Keratinocyte (primary cell): ENCODE measurements at regions not wholly inside any gene's neighbourhood (a gene's known extent, or its start where the extent isn't known, plus 50 kb on each side); places are given as distances from the start of the nearest gene placed in this dataset.

ENCODE experiments used
- DNase-seq: peaks from one replicate; pipeline ENCODE4 v3.0.0-alpha.2; 2011; ENCODE audit warnings: low read depth, missing footprints, low spot score
- FAIRE-seq: peaks from 2 replicates; lab custom pipeline; 2011; peaks lifted over from hg19 to GRCh38; lab: Jason Lieb, UNC
- H2AFZ ChIP-seq: 2 replicates; pipeline ENCODE4 v1.6.0; 2012; ENCODE audit warnings: low read length, control low read depth, inconsistent platforms; ENCODE audit not compliant: control insufficient read depth
- H3K27ac ChIP-seq: 2 replicates; pipeline ENCODE4 v1.5.1; 2011; ENCODE audit warnings: low read length; ENCODE audit not compliant: control insufficient read depth, insufficient read depth
- H3K27me3 ChIP-seq: 3 replicates; pipeline ENCODE4 v1.6.0; 2011; ENCODE audit warnings: low read length; ENCODE audit not compliant: control insufficient read depth, insufficient read depth; ENCODE audit errors: extremely low read depth
- H3K36me3 ChIP-seq, 2 experiments: 2 replicates in 1 of 2; 3 replicates in 1 of 2; pipeline ENCODE4 v1.5.1; 2011; ENCODE audit warnings: low read length in 2 of 2, mild to moderate bottlenecking in 1 of 2; ENCODE audit not compliant: control insufficient read depth in 2 of 2, insufficient read depth in 2 of 2; ENCODE audit errors: extremely low read depth in 1 of 2
- H3K4me1 ChIP-seq: 3 replicates; pipeline ENCODE4 v1.5.1; 2011; ENCODE audit warnings: low read length; ENCODE audit not compliant: control insufficient read depth, insufficient read depth; ENCODE audit errors: extremely low read depth
- H3K4me2 ChIP-seq: 3 replicates; pipeline ENCODE4 v1.6.0; 2011; ENCODE audit warnings: low read depth, low read length; ENCODE audit not compliant: control insufficient read depth, insufficient read depth; ENCODE audit errors: extremely low read depth
- H3K4me3 ChIP-seq, 3 experiments: fragments of 200-600 bp in 1 of 3; sonication (generic) in 1 of 3; 2 replicates in 2 of 3; 3 replicates in 1 of 3; pipeline ENCODE4 v1.5.1; 2011 to 2016; ENCODE audit warnings: low read length in 3 of 3, mild to moderate bottlenecking in 3 of 3, control low read depth in 2 of 3, inconsistent platforms in 1 of 3, low read depth in 1 of 3, mixed read lengths in 1 of 3, mixed run types in 1 of 3, moderate library complexity in 1 of 3; ENCODE audit not compliant: control insufficient read depth in 2 of 3, insufficient read depth in 2 of 3; ENCODE audit errors: extremely low read depth in 1 of 3
- H3K79me2 ChIP-seq: 2 replicates; pipeline ENCODE4 v1.6.0; 2012; ENCODE audit warnings: low read length; ENCODE audit not compliant: control insufficient read depth, insufficient read depth
- H3K9ac ChIP-seq: 3 replicates; pipeline ENCODE4 v1.6.0; 2011; ENCODE audit warnings: low read length; ENCODE audit not compliant: control insufficient read depth, insufficient read depth; ENCODE audit errors: extremely low read depth
- H3K9me1 ChIP-seq: 3 replicates; pipeline ENCODE4 v1.6.0; 2011; ENCODE audit warnings: low read length; ENCODE audit not compliant: control insufficient read depth, insufficient read depth; ENCODE audit errors: extremely low read depth
- H3K9me3 ChIP-seq: 2 replicates; pipeline ENCODE4 v1.5.1; 2012; ENCODE audit warnings: low read depth, low read length; ENCODE audit not compliant: control insufficient read depth
- H4K20me1 ChIP-seq: 3 replicates; pipeline ENCODE4 v1.6.0; 2011; ENCODE audit warnings: low read length; ENCODE audit not compliant: control insufficient read depth, insufficient read depth; ENCODE audit errors: extremely low read depth
- EZH2 ChIP-seq: IDR thresholded peaks from one replicate; pipeline ENCODE4 v1.6.1; 2012; ENCODE audit warnings: inconsistent platforms, mild to moderate bottlenecking, low read length, moderate library complexity
- dilution Hi-C: fragments of 300-500 bp; cut with MboI; formaldehyde crosslinking; loops from one replicate; pipeline ENCODE4 v1.7.0; 2020; ENCODE audit warnings: low sequenced_read_pairs; ENCODE audit not compliant: extremely low pct_ligation_motif_present
- TF ChIP-seq, protein P1 (sequence below), 3 experiments: IDR thresholded peaks in 1 of 3; conservative IDR thresholded peaks in 1 of 3; optimal IDR thresholded peaks in 1 of 3; 2 replicates in 2 of 3; 3 replicates in 1 of 3; pipeline versions ENCODE3 to v1.5.1; 2011; ENCODE audit warnings: low read length in 3 of 3, mild to moderate bottlenecking in 3 of 3, moderate library complexity in 2 of 3, control low read depth in 1 of 3, inconsistent platforms in 1 of 3; ENCODE audit not compliant: insufficient read depth in 2 of 3; ENCODE audit errors: extremely low read depth in 1 of 3

DNA sequence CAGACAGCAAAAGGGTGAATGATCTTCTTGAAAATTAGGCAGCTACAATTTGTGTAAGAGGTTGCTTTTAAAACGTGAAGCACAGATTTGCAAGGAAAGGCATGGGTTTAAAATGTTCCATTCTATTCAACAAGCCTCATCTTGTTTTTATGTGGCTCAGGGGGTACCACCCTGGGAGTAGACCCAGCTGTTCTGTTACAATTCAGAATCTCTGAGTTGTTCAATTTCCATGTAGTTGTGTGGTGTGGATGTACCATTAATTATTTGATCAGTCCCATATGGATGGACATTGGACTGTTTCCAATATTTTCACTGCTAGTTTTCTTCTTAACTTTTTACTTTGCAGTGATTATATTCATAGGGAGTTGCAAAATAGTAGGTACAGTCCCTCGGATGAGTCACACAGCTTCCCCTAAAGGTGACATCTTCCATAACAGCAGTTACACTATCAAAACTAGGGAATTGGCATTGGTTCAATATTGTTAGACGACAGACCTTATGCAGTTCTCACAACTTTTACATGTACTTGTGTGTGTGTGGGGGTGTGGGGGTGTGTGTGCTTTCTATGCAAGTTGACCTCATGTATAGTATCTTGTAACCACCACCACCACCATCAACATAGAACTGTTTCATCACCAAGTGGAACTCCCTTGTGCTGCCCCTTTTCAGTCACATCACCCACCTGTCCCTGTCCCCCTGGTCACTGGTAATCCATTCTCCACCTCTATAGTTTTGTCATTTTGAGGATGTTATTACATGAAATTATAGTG is 59.0 kb upstream of the CAPRIN2 start:
- no peak overlapping the region for H2AFZ ChIP-seq
- FAIRE-seq (no peak), DNase-seq (no peak)
- no peak overlapping the region for H3K9ac ChIP-seq
- no peaks in the 10 kb centered on the region for H3K36me3 ChIP-seq
- H3K9me3 ChIP-seq: no peaks in the 10 kb centered on the region
- dilution Hi-C loops: no loop called here
- no peaks in the 10 kb centered on the region for H3K27me3 ChIP-seq
- no peak overlapping the region for H3K27ac ChIP-seq
- H3K4me1 ChIP-seq: no peaks in the 10 kb centered on the region
- H3K4me3 ChIP-seq: no peak overlapping the region
- TF ChIP-seq, protein P1, sequence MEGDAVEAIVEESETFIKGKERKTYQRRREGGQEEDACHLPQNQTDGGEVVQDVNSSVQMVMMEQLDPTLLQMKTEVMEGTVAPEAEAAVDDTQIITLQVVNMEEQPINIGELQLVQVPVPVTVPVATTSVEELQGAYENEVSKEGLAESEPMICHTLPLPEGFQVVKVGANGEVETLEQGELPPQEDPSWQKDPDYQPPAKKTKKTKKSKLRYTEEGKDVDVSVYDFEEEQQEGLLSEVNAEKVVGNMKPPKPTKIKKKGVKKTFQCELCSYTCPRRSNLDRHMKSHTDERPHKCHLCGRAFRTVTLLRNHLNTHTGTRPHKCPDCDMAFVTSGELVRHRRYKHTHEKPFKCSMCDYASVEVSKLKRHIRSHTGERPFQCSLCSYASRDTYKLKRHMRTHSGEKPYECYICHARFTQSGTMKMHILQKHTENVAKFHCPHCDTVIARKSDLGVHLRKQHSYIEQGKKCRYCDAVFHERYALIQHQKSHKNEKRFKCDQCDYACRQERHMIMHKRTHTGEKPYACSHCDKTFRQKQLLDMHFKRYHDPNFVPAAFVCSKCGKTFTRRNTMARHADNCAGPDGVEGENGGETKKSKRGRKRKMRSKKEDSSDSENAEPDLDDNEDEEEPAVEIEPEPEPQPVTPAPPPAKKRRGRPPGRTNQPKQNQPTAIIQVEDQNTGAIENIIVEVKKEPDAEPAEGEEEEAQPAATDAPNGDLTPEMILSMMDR (optimal IDR thresholded peaks at IDR 0.05 in 1 of 3, IDR thresholded peaks at IDR 0.05 in 1 of 3, conservative IDR thresholded peaks at IDR 0.05 in 1 of 3; ENCODE audit: extremely low read depth in 1 of 3, insufficient read depth in 2 of 3, low read length in 3 of 3): no peak
- no peak for TF ChIP-seq EZH2
- H3K9me1 ChIP-seq: no peaks in the 10 kb centered on the region
- H3K79me2 ChIP-seq: no peaks in the 10 kb centered on the region
- H4K20me1 ChIP-seq: no peaks in the 10 kb centered on the region
- no peak overlapping the region for H3K4me2 ChIP-seq

DNA sequence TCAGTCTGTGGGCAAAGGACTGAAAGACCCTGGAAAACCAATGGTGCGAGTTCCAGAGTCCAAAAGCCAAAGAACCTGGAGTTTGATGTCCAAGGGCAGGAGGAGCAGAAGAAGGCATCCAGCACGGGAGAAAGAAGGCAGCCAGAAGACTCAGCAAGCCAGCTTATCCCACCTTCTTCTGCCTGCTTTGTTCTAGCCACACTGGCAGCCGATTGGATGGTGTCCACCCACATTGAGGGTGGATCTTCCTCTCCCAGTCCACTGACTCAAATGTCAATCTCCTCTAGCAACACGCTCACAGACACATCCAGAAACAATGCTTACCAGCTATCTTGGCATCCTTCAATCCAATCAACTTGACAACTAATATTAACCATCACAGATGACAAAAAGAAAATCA is 57.2 kb upstream of the CAPRIN2 start:
- Histone ChIP-seq H4K20me1 (no peaks in the 10 kb centered on the region), H3K36me3 (no peaks in the 10 kb centered on the region), H2AFZ (no peak overlapping the region), H3K27ac (no peak overlapping the region), H3K9ac (no peak overlapping the region), H3K27me3 (no peaks in the 10 kb centered on the region), H3K4me1 (no peaks in the 10 kb centered on the region), H3K9me1 (no peaks in the 10 kb centered on the region), H3K9me3 (no peaks in the 10 kb centered on the region), H3K4me2 (no peak overlapping the region), H3K4me3 (no peak overlapping the region), H3K79me2 (no peaks in the 10 kb centered on the region)
- dilution Hi-C loops: no loop called here
- DNase-seq (no peak), FAIRE-seq (no peak)
- TF ChIP-seq, protein P1 (optimal IDR thresholded peaks at IDR 0.05 in 1 of 3, IDR thresholded peaks at IDR 0.05 in 1 of 3, conservative IDR thresholded peaks at IDR 0.05 in 1 of 3; ENCODE audit: extremely low read depth in 1 of 3, insufficient read depth in 2 of 3, low read length in 3 of 3): no peak
- no peak for TF ChIP-seq EZH2
